BLaER1 (cell line): ENCODE measurements at regions not wholly inside any gene's neighbourhood (a gene's known extent, or its start where the extent isn't known, plus 50 kb on each side); places are given as distances from the start of the nearest gene placed in this dataset.

Experiments used
- H3K27ac ChIP-seq: shearing (Covaris generic); formaldehyde crosslinking; 2 replicates; pipeline ENCODE4 v1.8.1; 2022
- H3K27me3 ChIP-seq: shearing (Covaris generic); formaldehyde crosslinking; 2 replicates; pipeline ENCODE4 v1.8.1; 2022
- H3K36me3 ChIP-seq: shearing (Covaris generic); formaldehyde crosslinking; 2 replicates; pipeline ENCODE4 v1.8.1; 2022
- H3K4me1 ChIP-seq: shearing (Covaris generic); formaldehyde crosslinking; 2 replicates; pipeline ENCODE4 v1.8.1; 2022
- H3K4me2 ChIP-seq: shearing (Covaris generic); formaldehyde crosslinking; 2 replicates; pipeline ENCODE4 v1.8.1; 2022
- H3K4me3 ChIP-seq: shearing (Covaris generic); formaldehyde crosslinking; 2 replicates; pipeline ENCODE4 v1.8.1; 2022
- H3K9ac ChIP-seq: shearing (Covaris generic); formaldehyde crosslinking; 2 replicates; pipeline ENCODE4 v1.8.1; 2022
- H3K9me3 ChIP-seq: shearing (Covaris generic); formaldehyde crosslinking; 2 replicates; pipeline ENCODE4 v1.8.1; 2022
- H4K20me1 ChIP-seq: shearing (Covaris generic); formaldehyde crosslinking; 2 replicates; pipeline ENCODE4 v1.8.1; 2022
- Cebpa-rat ChIP-seq: shearing (Covaris generic); IDR thresholded peaks from 2 replicates; pipeline ENCODE4 v1.8.1; 2022

- Histone ChIP-seq H3K9ac (no peak overlapping the region), H3K4me2 (no peak overlapping the region), H3K4me3 (no peak overlapping the region), H3K27me3 (no peaks in the 10 kb centered on the region), H4K20me1 (no peaks in the 10 kb centered on the region), H3K9me3 (no peaks in the 10 kb centered on the region), H3K27ac (no peak overlapping the region), H3K36me3 (no peaks in the 10 kb centered on the region), H3K4me1 (peaks cover 21% of the 10 kb centered on the region)
- TF ChIP-seq Cebpa-rat, result no peak
These were observed 246.9 kb upstream of the SLC39A10 start for GRCh38 chr2:195410074-195410671.

- H3K27ac ChIP-seq, result no peak overlapping the region
- no peak overlapping the region for H3K9ac ChIP-seq
- H3K4me1 ChIP-seq, result peaks cover 7% of the 10 kb centered on the region
- no peak overlapping the region for H3K4me2 ChIP-seq
- no peaks in the 10 kb centered on the region for H3K9me3 ChIP-seq
- H3K27me3 ChIP-seq, result no peaks in the 10 kb centered on the region
- no peak overlapping the region for H3K4me3 ChIP-seq
- H4K20me1 ChIP-seq, result no peaks in the 10 kb centered on the region
- no peak for TF ChIP-seq Cebpa-rat
- H3K36me3 ChIP-seq, result no peaks in the 10 kb centered on the region
These were observed 248.2 kb upstream of the SLC39A10 start for GRCh38 chr2:195408811-195409210.

GRCh38 chr2:195408196-195408595 is 248.8 kb upstream of the SLC39A10 start:
- no peaks in the 10 kb centered on the region for H4K20me1 ChIP-seq
- no peak for TF ChIP-seq Cebpa-rat
- H3K4me2 ChIP-seq, result no peak overlapping the region
- H3K27me3 ChIP-seq, result no peaks in the 10 kb centered on the region
- H3K4me3 ChIP-seq, result no peak overlapping the region
- H3K4me1 ChIP-seq, result peaks cover under 1% of the 10 kb centered on the region; the same call in 1 of the 2 replicates
- no peak overlapping the region for H3K9ac ChIP-seq
- no peak overlapping the region for H3K27ac ChIP-seq
- H3K9me3 ChIP-seq, result no peaks in the 10 kb centered on the region
- H3K36me3 ChIP-seq, result no peaks in the 10 kb centered on the region

GRCh38 chr2:195407783-195408182 is 249.2 kb upstream of the SLC39A10 start:
- Histone ChIP-seq H3K9ac (no peak overlapping the region), H3K27ac (no peak overlapping the region), H3K4me3 (no peak overlapping the region), H3K9me3 (no peaks in the 10 kb centered on the region), H3K4me2 (no peak overlapping the region), H4K20me1 (no peaks in the 10 kb centered on the region), H3K36me3 (no peaks in the 10 kb centered on the region), H3K4me1 (no peaks in the 10 kb centered on the region), H3K27me3 (no peaks in the 10 kb centered on the region)
- no peak for TF ChIP-seq Cebpa-rat

DNA sequence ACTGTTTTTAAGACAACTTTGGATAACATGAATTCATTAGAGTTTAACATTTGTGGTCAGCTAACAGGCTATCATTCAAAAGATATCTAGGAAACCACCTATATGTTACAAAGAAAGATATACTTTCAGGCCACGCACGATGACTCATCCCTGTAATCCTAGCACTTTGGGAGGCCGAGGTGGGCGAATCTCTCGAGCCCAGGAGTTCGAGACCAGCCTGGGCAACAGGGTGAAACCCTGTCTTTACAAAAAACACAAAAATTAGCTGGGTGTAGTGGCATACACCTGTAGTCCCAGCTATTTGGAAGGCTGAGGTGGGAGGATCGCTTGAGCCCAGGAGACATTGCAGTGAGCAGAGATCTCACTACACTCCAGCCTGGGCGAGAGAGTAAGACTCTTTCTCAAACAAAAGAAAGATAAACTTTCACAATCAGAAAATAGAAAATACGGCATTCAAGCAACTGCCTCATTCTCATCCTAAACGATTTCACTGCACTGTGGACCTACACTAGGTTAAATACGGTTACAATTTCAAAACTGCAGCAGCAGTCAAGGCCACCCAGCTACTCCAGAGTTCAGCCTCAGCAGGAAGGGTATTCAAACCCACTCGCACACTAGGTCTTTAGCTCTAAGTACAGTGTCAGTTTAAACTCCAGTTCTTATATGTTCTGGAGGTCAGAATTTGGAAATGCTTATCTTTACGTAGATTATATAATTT is 250.0 kb upstream of the SLC39A10 start:
- H3K27me3 ChIP-seq, result no peaks in the 10 kb centered on the region
- no peaks in the 10 kb centered on the region for H4K20me1 ChIP-seq
- H3K4me3 ChIP-seq, result no peak overlapping the region
- H3K9ac ChIP-seq, result no peak overlapping the region
- no peak for TF ChIP-seq Cebpa-rat
- no peak overlapping the region for H3K27ac ChIP-seq
- no peaks in the 10 kb centered on the region for H3K36me3 ChIP-seq
- H3K4me2 ChIP-seq, result no peak overlapping the region
- H3K9me3 ChIP-seq, result no peaks in the 10 kb centered on the region
- no peaks in the 10 kb centered on the region for H3K4me1 ChIP-seq

DNA sequence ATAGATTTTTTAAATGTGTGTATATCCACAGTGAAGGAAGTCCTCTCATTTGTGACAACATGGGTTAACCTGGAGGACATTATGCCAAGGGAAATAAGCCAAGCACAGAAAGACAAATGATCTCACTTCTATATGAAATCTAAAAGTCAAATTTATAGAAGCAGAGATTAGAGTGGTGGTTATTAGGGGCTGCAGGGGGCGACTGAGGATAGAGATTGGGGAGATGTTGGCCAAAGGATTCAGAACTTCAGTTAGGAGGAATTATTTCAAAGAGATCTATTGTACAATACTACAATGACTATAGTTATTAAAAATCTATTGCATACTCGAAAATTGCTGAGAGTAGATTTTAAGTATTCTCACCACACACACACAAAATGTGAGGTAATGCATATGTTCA is 252.4 kb upstream of the SLC39A10 start:
- H3K9me3 ChIP-seq, result no peaks in the 10 kb centered on the region
- no peak overlapping the region for H3K9ac ChIP-seq
- H3K4me1 ChIP-seq, result no peaks in the 10 kb centered on the region
- H3K4me2 ChIP-seq, result no peak overlapping the region
- no peak overlapping the region for H3K4me3 ChIP-seq
- TF ChIP-seq Cebpa-rat, result no peak
- no peaks in the 10 kb centered on the region for H3K27me3 ChIP-seq
- no peaks in the 10 kb centered on the region for H4K20me1 ChIP-seq
- H3K36me3 ChIP-seq, result no peaks in the 10 kb centered on the region
- no peak overlapping the region for H3K27ac ChIP-seq

- no peak overlapping the region for H3K9ac ChIP-seq
- H3K4me1 ChIP-seq, result no peaks in the 10 kb centered on the region
- H4K20me1 ChIP-seq, result no peaks in the 10 kb centered on the region
- no peaks in the 10 kb centered on the region for H3K9me3 ChIP-seq
- no peak overlapping the region for H3K27ac ChIP-seq
- no peak for TF ChIP-seq Cebpa-rat
- H3K27me3 ChIP-seq, result no peaks in the 10 kb centered on the region
- no peak overlapping the region for H3K4me2 ChIP-seq
- no peak overlapping the region for H3K4me3 ChIP-seq
- no peaks in the 10 kb centered on the region for H3K36me3 ChIP-seq
These were observed 260.5 kb upstream of the SLC39A10 start for GRCh38 chr2:195396479-195396878.

DNA sequence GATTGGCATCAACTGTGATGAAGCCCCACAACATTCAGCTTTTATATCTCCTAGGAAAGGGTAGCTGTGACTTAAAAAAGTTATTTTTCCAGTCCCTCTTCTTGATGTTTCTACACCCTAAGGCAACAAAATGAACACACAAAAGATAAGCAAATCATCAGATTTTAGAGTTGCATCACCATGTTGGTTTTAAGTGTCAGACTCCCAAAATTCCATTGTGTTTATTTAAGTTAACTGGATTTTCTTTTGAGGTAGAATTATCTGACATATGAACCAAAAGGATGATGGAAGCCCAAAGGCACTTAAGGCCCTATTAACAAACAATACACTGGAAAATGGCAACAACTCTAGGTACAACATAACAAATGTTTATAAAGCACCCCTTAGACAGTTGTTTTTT is 261.7 kb upstream of the SLC39A10 start:
- H3K9me3 ChIP-seq, result no peaks in the 10 kb centered on the region
- no peaks in the 10 kb centered on the region for H3K4me1 ChIP-seq
- H3K27ac ChIP-seq, result no peak overlapping the region
- no peaks in the 10 kb centered on the region for H4K20me1 ChIP-seq
- TF ChIP-seq Cebpa-rat, result no peak
- no peaks in the 10 kb centered on the region for H3K27me3 ChIP-seq
- no peaks in the 10 kb centered on the region for H3K36me3 ChIP-seq
- H3K4me2 ChIP-seq, result no peak overlapping the region
- no peak overlapping the region for H3K4me3 ChIP-seq
- no peak overlapping the region for H3K9ac ChIP-seq

DNA sequence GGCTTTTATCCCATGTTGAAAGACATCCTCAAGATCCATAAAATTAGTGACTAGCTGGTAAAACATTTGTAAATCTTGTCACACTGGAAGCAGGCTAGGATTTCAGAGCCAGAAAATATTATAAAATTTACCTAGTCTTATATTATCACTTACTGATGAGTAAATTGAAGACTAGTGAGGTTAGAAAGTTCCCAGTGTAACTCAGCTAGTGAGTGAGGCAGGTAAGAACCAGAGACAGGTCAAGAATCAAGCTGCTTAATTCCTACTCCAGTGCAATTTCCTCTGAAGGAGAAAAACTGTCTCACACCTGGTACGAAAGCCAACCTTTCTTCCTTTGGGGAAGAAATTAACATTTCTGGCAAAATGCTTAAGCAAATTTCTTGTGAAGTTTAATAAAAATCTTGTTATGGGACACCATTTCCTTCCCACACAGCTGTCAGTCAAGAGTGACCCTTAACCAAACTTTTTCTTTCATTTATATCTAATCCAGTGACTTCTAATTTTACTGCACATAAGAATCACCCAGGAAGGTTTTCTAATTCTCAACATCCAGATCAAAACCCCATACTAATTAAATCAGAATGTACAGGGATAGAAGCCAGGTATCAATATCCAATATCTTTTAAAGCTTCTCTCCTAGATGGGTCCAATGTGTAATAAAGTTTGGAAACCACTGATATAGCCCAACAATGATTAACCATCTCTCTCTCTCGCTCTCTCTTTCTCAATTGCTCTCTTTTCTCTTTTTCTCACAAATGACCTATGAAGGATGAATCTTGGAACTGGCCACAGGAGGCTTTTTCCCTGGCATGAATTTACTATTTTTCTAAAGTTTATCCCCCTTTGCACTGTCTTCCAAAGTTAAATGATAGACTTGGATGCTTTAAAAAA is 264.3 kb upstream of the SLC39A10 start:
- Histone ChIP-seq H3K36me3 (no peaks in the 10 kb centered on the region), H3K4me1 (no peaks in the 10 kb centered on the region), H4K20me1 (no peaks in the 10 kb centered on the region), H3K9ac (no peak overlapping the region), H3K27ac (no peak overlapping the region), H3K4me3 (no peak overlapping the region), H3K27me3 (no peaks in the 10 kb centered on the region), H3K9me3 (no peaks in the 10 kb centered on the region), H3K4me2 (no peak overlapping the region)
- no peak for TF ChIP-seq Cebpa-rat
